ENCODE measurements at regions not wholly inside any gene's neighbourhood (a gene's known extent, or its start where the extent isn't known, plus 50 kb on each side); places are given as distances from the start of the nearest gene placed in this dataset.

GRCh38 chr7:13057462-13058200 is 370.2 kb downstream of the ARL4A start:
- WGBS, 2 donors, result 47 to 56% methylated on average over 6 of the region's 6 CpGs
- intact Hi-C loops (cut with DNase I), result loop anchor here in 1 of 10 donors (10.0 kb wide), 1 partner anchor 373 kb away; the partner anchor contains the start of gene ARL4A
- ATAC-seq, result peak in 4 of 8 donors; percentile 35 to 79 (median 50)

DNA sequence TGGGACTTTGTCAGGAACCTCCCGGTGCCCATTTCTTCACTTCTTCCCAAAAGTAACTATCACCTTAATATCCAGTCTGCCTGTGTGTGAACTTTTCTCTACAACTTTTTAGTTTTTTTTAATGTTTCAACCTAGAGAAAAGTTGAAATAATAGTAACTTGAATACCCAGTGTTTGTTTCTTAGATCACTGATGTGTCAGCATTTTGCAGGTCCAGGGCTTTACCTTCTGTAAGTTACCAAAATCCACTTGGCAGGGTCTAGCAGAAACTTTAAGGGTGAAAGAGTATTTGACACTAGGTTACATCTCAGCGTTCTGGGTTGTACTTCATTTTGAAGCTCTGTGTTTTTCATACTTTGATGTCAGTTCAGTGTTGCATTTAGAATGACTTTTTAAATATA is 372.7 kb downstream of the ARL4A start:
- DNase-seq, result no peak
- Histone ChIP-seq H3K4me3 (no peak overlapping the region), H3K27me3 (no peaks in the 10 kb centered on the region), H3K36me3 (no peaks in the 10 kb centered on the region), H3K9me3 (no peaks in the 10 kb centered on the region), H3K4me1 (peaks cover 0 to 31% (median 5%) of the 10 kb centered on the region in 9 donors), H3K27ac (no peak overlapping the region)
- WGBS, 2 donors, result 91 to 92% methylated on average over 2 of the region's 2 CpGs
- no peak for ATAC-seq
- intact Hi-C loops (cut with DNase I), result no loop called here
- TF ChIP-seq, protein P1, sequence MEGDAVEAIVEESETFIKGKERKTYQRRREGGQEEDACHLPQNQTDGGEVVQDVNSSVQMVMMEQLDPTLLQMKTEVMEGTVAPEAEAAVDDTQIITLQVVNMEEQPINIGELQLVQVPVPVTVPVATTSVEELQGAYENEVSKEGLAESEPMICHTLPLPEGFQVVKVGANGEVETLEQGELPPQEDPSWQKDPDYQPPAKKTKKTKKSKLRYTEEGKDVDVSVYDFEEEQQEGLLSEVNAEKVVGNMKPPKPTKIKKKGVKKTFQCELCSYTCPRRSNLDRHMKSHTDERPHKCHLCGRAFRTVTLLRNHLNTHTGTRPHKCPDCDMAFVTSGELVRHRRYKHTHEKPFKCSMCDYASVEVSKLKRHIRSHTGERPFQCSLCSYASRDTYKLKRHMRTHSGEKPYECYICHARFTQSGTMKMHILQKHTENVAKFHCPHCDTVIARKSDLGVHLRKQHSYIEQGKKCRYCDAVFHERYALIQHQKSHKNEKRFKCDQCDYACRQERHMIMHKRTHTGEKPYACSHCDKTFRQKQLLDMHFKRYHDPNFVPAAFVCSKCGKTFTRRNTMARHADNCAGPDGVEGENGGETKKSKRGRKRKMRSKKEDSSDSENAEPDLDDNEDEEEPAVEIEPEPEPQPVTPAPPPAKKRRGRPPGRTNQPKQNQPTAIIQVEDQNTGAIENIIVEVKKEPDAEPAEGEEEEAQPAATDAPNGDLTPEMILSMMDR (IDR thresholded peaks at IDR 0.05), result no peak

More at GRCh38 chr7:13057462-13058200, 370.2 kb downstream of the ARL4A start:
- DNase-seq, result no peak
- Histone ChIP-seq H3K4me3 (peak overlapping the region in 5 of 10 donors; percentile 18 to 46 (median 26)), H3K36me3 (no peaks in the 10 kb centered on the region), H3K27me3 (no peaks in the 10 kb centered on the region), H3K9me3 (no peaks in the 10 kb centered on the region), H3K27ac (peak overlapping the region in 4 of 10 donors; percentile 26 to 83 (median 40)), H3K4me1 (peaks cover 0 to 31% (median 5%) of the 10 kb centered on the region in 9 donors)
- TF ChIP-seq, protein P1 (IDR thresholded peaks at IDR 0.05), result no peak

DNA sequence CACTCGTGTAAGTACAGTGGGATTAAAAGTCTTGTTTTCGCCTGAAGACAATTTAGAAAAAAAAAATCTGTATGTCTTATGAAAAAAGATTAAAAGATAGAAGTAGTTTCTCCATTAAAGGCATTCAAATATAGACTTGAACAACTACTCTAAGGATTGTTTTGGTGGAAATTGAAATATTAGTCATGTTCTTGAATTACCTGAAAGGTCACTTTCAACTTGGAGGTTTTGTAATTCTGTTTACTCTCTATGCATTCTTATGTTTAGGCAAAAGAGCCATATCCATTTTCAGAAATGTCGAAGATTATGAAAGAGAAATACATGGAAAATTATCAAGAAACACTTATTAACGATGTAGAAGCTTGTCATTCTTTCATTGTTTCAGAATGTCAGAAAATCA is 373.7 kb downstream of the ARL4A start:
- Histone ChIP-seq H3K27me3 (no peaks in the 10 kb centered on the region), H3K36me3 (no peaks in the 10 kb centered on the region), H3K4me3 (no peak overlapping the region), H3K4me1 (peaks cover 0 to 23% (median 4%) of the 10 kb centered on the region in 9 donors), H3K27ac (no peak overlapping the region), H3K9me3 (no peaks in the 10 kb centered on the region)
- no peak for DNase-seq
- TF ChIP-seq, protein P1 (IDR thresholded peaks at IDR 0.05), result no peak
- intact Hi-C loops (cut with DNase I), result no loop called here
- ATAC-seq, result no peak
- 79 to 85% methylated on average over 4 of the region's 4 CpGs for WGBS, 2 donors

DNA sequence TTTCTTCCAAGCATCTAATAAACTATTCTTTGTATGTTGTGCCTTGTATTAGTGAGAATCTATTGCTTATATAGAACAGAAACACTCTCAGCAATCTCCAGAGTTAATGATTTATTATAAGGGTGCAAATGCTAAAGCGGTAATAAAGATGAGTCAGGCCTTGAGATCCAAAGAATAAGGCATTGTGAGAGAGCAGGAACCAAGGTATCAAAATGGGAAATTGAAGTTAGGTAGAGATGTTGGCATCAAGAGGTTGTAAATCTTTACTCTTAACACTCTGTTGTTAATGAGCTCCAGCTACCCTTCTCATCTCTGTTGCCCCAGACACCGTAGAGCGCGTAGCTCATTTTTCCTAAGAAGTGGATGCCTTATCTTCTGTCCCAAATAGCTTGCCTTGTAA is 375.2 kb downstream of the ARL4A start:
- 91 to 92% methylated on average over 4 of the region's 4 CpGs for WGBS, 2 donors

More for the DNA sequence above, 375.2 kb downstream of the ARL4A start:
- ATAC-seq, result no peak
- H3K9me3 ChIP-seq, result no peaks in the 10 kb centered on the region
- DNase-seq, result no peak
- intact Hi-C loops (cut with DNase I), result no loop called here
- no peak overlapping the region for H3K4me3 ChIP-seq
- no peak overlapping the region for H3K27ac ChIP-seq
- TF ChIP-seq, protein P1 (IDR thresholded peaks at IDR 0.05), result no peak
- no peaks in the 10 kb centered on the region for H3K36me3 ChIP-seq
- H3K4me1 ChIP-seq, result peaks cover 0 to 7% (median 0%) of the 10 kb centered on the region in 9 donors
- no peaks in the 10 kb centered on the region for H3K27me3 ChIP-seq

Measured in heart right ventricle (tissue), 16 donors.